Spinal cord (tissue), 9 donors: ENCODE measurements at regions not wholly inside any gene's neighbourhood (a gene's known extent, or its start where the extent isn't known, plus 50 kb on each side); places are given as distances from the start of the nearest gene placed in this dataset.
A peak's percentile ranks its signal among the peaks of the same experiment; 100 is the strongest.

Experiments used
- DNase-seq, 6 donors: peaks; one replicate each; pipeline versions ENCODE4 v3.0.0 to v3.0.0-alpha.2; 2013 to 2015; ENCODE audit warnings: low spot score in 6 of 6, low read depth in 4 of 6
- H3K27ac ChIP-seq: one replicate; pipeline ENCODE4 v1.5.1; 2013; ENCODE audit warnings: low read depth, low read length, control low read depth
- H3K27me3 ChIP-seq: one replicate; pipeline ENCODE4 v1.6.1; 2013; ENCODE audit warnings: low read length; ENCODE audit not compliant: control insufficient read depth, insufficient read depth
- H3K36me3 ChIP-seq: one replicate; pipeline ENCODE4 v1.6.1; 2013; ENCODE audit warnings: low read length; ENCODE audit not compliant: control insufficient read depth, insufficient read depth
- H3K4me1 ChIP-seq: one replicate; pipeline ENCODE4 v1.6.1; 2013; ENCODE audit warnings: low read length; ENCODE audit not compliant: control insufficient read depth, insufficient read depth
- H3K4me3 ChIP-seq: one replicate; pipeline ENCODE4 v1.5.1; 2013; ENCODE audit warnings: low read depth, low read length, control low read depth
- H3K9me3 ChIP-seq: one replicate; pipeline ENCODE4 v1.6.1; 2013; ENCODE audit warnings: low read length; ENCODE audit not compliant: control insufficient read depth, insufficient read depth
- WGBS: methylation state at CpG from one replicate; pipeline ENCODE4 v1.1.5; 2013; ENCODE audit warnings: missing lambda C conversion rate; ENCODE audit not compliant: insufficient coverage; 5-methylcytosine and 5-hydroxymethylcytosine counted together
- donor health status: healthy.

- no peak for DNase-seq
- Histone ChIP-seq H3K9me3 (no peaks in the 10 kb centered on the region), H3K27ac (no peak overlapping the region), H3K4me1 (peaks cover 55% of the 10 kb centered on the region), H3K27me3 (peaks cover 3% of the 10 kb centered on the region), H3K36me3 (peaks cover 3% of the 10 kb centered on the region), H3K4me3 (no peak overlapping the region)
- WGBS, result 88% methylated on average over 5 of the region's 10 CpGs
Measured at GRCh38 chr2:120785228-120785966, 49.7 kb downstream of the GLI2 start.

GRCh38 chr2:120786038-120786960 lies 50.6 kb downstream of the GLI2 start:
- peak in 1 of 6 donors; percentile 42 for DNase-seq
- Histone ChIP-seq H3K4me3 (no peak overlapping the region), H3K36me3 (peaks cover 3% of the 10 kb centered on the region), H3K9me3 (no peaks in the 10 kb centered on the region), H3K27me3 (peaks cover 3% of the 10 kb centered on the region), H3K27ac (no peak overlapping the region), H3K4me1 (peaks cover 46% of the 10 kb centered on the region)
- WGBS, result 79% methylated on average over 6 of the region's 13 CpGs

GRCh38 chr2:120787111-120787821 lies 51.6 kb downstream of the GLI2 start:
- peaks cover 46% of the 10 kb centered on the region for H3K4me1 ChIP-seq
- no peak overlapping the region for H3K27ac ChIP-seq
- peak in 1 of 6 donors; percentile 60 for DNase-seq
- peaks cover 3% of the 10 kb centered on the region for H3K36me3 ChIP-seq
- no peak overlapping the region for H3K4me3 ChIP-seq
- H3K27me3 ChIP-seq, result peaks cover 3% of the 10 kb centered on the region
- no peaks in the 10 kb centered on the region for H3K9me3 ChIP-seq
- WGBS, result 62% methylated on average over 15 of the region's 15 CpGs

- H3K4me3 ChIP-seq, result no peak overlapping the region
- H3K36me3 ChIP-seq, result peaks cover 5% of the 10 kb centered on the region
- peaks cover 42% of the 10 kb centered on the region for H3K4me1 ChIP-seq
- H3K9me3 ChIP-seq, result no peaks in the 10 kb centered on the region
- WGBS, result 69% methylated on average over 9 of the region's 10 CpGs
- H3K27me3 ChIP-seq, result peaks cover 3% of the 10 kb centered on the region
- no peak overlapping the region for H3K27ac ChIP-seq
- DNase-seq, result no peak
Measured at GRCh38 chr2:120787822-120788700, 52.4 kb downstream of the GLI2 start.

GRCh38 chr2:120791243-120791961 lies 55.7 kb downstream of the GLI2 start:
- no peaks in the 10 kb centered on the region for H3K9me3 ChIP-seq
- peaks cover 6% of the 10 kb centered on the region for H3K36me3 ChIP-seq
- DNase-seq, result no peak
- no peak overlapping the region for H3K4me3 ChIP-seq
- WGBS, result 82% methylated on average over 12 of the region's 14 CpGs
- no peak overlapping the region for H3K27ac ChIP-seq
- peaks cover 49% of the 10 kb centered on the region for H3K4me1 ChIP-seq
- H3K27me3 ChIP-seq, result no peaks in the 10 kb centered on the region

GRCh38 chr2:120791962-120792297 lies 56.3 kb downstream of the GLI2 start:
- Histone ChIP-seq H3K36me3 (peaks cover 6% of the 10 kb centered on the region), H3K4me1 (peaks cover 48% of the 10 kb centered on the region), H3K9me3 (no peaks in the 10 kb centered on the region), H3K4me3 (no peak overlapping the region), H3K27me3 (no peaks in the 10 kb centered on the region), H3K27ac (no peak overlapping the region)
- 64% methylated on average over 3 of the region's 11 CpGs for WGBS
- peak in 1 of 6 donors; percentile 57 for DNase-seq

GRCh38 chr2:120793682-120794403 lies 58.2 kb downstream of the GLI2 start:
- Histone ChIP-seq H3K4me1 (peaks cover 49% of the 10 kb centered on the region), H3K27ac (no peak overlapping the region), H3K9me3 (no peaks in the 10 kb centered on the region), H3K4me3 (no peak overlapping the region), H3K27me3 (no peaks in the 10 kb centered on the region), H3K36me3 (peaks cover 6% of the 10 kb centered on the region)
- 82% methylated on average over 7 of the region's 10 CpGs for WGBS
- no peak for DNase-seq

GRCh38 chr2:120794716-120795115 lies 59.0 kb downstream of the GLI2 start:
- Histone ChIP-seq H3K27ac (no peak overlapping the region), H3K4me3 (no peak overlapping the region), H3K9me3 (no peaks in the 10 kb centered on the region), H3K27me3 (no peaks in the 10 kb centered on the region), H3K4me1 (peaks cover 58% of the 10 kb centered on the region), H3K36me3 (peaks cover 6% of the 10 kb centered on the region)
- 82% methylated on average over 3 of the region's 3 CpGs for whole genome bisulfite sequencing
- DNase-seq, result no peak
